NCI-H2171 treated with DMSO at 0.1 percent for 48 hours (cell line): ENCODE measurements at regions not wholly inside any gene's neighbourhood (a gene's known extent, or its start where the extent isn't known, plus 50 kb on each side); places are given as distances from the start of the nearest gene placed in this dataset.

Experiments used
- DNase-seq: peaks from one replicate; lab custom pipeline; 2025; lab: John Stamatoyannopoulos, UW

DNA sequence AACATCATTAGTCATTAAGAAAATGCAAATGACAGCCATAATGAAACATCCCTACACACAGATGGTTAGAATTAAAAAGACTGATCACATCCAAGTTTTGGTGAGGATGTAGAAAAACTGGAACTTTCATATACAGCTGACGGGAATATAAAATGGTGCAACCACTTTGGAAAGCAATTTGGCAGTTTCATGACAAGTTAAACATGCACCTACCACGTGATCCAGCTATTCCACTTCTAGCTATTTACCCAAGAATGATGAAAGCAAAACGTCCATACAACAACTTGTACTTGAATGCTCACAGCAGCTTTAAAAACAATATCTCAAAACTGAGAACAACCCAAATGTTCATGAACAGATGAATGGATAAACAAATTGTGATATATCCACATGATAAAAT lies 77.9 kb upstream of the AVPR1A start:
- DNase-seq, result no peak

DNA sequence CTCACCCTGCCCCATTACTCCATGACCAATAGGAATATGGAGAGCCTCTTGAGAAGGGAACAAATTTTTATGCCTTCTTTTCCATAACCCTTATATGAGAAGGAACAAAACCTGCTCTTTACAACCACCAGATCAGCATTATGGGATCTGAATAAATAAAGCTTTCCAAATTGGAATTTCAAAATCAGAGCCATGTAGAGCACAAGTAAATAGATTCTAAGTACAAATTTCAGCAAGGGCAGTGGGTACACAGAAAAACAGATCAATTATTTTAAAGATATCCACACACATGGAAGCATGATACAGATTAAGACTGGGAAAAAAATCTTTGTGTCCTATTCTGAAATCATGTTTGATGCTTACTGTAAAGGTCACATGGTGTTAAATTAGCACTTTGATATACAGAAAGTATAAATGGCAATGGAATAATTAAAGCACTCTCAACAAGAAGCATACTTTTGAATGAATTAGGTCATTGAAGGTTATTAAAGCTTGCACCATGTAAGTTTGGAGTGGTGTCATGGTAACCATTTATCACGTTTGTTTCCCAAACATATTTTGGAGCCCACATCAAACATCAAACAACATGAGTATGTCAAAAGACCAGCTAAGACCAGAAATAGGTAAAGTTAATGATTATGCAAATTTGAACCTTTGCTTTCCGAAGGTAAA lies 75.9 kb upstream of the AVPR1A start:
- DNase-seq, result no peak

DNA sequence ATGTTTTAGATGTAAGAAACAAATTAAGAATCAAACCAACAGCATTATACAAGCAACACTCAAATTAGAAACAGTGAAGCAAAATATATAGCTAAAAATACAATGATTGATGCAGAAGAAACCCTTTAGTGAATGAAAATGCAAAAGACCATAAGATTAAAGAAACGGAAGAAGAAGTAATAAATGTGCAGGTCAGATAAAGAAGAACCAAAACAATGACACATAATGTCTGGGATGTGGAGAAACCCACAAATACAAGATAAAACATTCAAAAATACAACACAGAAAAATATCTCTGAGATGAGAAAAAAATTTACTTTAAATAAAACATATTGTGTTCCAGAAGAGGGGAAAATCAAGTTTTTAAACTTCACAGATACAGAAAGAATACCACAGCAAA lies 73.4 kb upstream of the AVPR1A start:
- no peak for DNase-seq

DNA sequence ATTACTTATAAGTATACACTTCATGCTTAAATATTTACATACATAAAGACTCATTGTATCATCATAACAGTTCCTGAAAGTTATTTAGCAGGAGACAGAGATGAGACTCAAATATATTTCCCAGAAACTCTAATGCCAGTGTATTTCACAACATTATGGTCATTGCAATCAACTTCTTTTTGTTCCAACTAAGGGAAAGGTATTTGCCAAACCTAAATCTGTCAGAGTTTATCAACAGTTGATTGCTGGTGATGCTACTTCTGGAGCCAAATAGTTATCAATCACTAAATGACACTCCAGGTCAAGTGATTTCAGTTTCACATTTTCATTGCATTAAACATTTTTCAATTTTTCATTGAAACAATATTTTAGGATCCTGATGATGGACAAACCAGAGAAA lies 72.1 kb upstream of the AVPR1A start:
- DNase-seq, result no peak

DNA sequence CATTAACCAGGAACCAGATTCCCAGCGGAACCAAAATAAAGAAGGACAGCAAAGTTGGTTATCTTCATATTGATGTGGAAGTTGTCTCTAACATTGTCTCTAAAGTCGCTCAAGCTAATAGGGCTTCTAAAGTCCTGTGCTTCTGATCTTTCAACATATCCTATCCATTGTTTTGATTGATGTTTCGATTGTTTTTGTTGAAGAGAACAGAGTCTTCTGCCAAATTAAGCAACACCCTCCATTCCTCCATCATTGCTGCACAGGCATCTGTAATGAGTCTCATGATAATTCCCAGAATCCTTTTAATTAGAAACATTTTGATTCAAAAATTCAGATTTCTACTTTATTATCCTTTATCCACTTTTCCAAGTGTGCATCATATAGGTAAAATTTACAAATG lies 71.6 kb upstream of the AVPR1A start:
- DNase-seq, result no peak

DNA sequence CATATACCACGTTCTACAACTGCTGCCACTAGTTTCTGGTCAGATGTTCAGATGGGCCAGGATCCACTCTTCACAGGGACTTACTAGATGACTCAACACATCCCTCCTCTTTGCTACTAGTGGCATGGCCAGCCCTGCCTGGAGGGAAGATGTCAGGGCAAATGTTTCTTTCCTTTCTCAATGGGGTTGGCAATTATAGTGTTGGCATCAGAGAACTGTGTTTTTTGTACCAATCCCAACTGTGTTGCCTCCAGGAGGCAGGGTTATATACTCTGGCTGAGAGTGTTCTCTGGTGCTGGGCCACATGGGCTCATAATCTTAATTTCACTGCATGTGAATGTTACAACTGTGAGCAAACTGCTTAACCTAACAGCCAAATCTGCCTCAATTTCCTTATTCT lies 69.9 kb upstream of the AVPR1A start:
- no peak for DNase-seq

- no peak for DNase-seq
Measured at GRCh38 chr12:63212316-63212715, 61.3 kb upstream of the AVPR1A start.

DNA sequence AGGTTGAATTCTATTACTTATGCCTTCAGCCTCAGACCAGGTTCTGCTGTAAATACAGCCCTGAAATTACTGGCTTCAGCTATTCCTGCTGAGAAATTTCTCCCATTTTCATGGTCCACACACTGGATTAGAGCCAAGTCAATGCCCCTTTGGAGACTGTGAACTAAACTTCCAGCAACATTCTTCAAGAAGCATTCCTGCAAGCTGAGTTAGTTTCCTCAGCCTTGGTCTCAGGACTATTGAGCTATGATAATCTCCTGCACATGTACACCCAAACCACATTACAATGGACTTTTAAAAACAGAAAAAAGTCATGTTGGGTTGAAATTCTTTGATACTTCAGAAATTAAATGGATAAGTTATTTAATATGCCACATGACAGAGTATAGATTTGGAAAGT lies 58.0 kb upstream of the AVPR1A start:
- no peak for DNase-seq

DNA sequence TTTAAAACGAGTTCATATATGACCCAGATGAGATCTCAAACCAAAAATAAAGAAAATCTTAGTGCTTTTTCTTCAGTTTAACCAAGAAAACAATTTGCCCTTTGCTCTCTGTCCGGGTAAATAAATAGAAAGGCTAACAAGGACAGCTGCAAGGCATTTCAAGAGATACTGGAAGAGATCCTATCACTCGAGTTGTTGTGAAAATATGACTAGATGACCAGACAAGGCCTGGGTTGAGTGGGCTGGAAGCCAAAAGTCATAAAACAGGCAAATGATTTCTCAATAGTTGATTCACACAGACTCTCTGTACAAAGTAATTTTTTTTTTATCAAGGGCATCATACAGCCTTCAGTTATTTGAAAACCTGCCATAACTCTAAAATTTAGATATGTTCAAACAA lies 55.9 kb upstream of the AVPR1A start:
- no peak for DNase-seq

GRCh38 chr12:63206494-63206893 lies 55.5 kb upstream of the AVPR1A start:
- no peak for DNase-seq
